ENCODE measurements at regions not wholly inside any gene's neighbourhood (a gene's known extent, or its start where the extent isn't known, plus 50 kb on each side); places are given as distances from the start of the nearest gene placed in this dataset.
"Not testable (repeated sequence)": the region's sequence is repeated elsewhere in the genome, so short reads cannot be mapped to it uniquely, and the experiment has no call there.

DNA sequence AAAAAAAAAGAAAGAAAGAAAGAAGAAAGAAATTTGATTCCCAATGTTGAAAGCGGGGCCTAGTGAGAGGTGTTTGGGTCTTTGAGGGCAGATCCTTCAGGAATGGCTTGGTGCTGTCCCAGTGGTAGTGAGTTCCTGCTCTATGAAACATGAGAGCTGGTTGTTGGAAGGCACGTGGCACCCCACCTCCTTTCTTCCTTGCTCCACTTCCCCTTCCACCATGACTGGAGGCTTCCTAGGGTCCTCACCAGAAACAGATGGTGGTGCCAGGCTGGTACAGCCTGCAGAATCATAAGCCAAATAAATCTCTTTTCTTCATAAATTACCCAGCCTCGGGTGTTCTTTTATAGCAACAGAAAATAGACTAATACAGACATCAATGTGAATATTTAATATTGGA lies 147.3 kb upstream of the KCNJ18 start:
- TF ChIP-seq, protein P1, sequence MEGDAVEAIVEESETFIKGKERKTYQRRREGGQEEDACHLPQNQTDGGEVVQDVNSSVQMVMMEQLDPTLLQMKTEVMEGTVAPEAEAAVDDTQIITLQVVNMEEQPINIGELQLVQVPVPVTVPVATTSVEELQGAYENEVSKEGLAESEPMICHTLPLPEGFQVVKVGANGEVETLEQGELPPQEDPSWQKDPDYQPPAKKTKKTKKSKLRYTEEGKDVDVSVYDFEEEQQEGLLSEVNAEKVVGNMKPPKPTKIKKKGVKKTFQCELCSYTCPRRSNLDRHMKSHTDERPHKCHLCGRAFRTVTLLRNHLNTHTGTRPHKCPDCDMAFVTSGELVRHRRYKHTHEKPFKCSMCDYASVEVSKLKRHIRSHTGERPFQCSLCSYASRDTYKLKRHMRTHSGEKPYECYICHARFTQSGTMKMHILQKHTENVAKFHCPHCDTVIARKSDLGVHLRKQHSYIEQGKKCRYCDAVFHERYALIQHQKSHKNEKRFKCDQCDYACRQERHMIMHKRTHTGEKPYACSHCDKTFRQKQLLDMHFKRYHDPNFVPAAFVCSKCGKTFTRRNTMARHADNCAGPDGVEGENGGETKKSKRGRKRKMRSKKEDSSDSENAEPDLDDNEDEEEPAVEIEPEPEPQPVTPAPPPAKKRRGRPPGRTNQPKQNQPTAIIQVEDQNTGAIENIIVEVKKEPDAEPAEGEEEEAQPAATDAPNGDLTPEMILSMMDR (IDR thresholded peaks at IDR 0.05): no peak
- H3K27ac ChIP-seq: no peak overlapping the region
- peaks cover 0 to 46% (median 3%) of the 10 kb centered on the region in 9 donors for H3K36me3 ChIP-seq
- DNase-seq (no peak), ATAC-seq (no peak)
- no peaks in the 10 kb centered on the region for H3K27me3 ChIP-seq
- intact Hi-C loops (cut with DNase I): no loop called here
- H3K4me3 ChIP-seq: no peak overlapping the region
- H3K9me3 ChIP-seq: no peaks in the 10 kb centered on the region
- WGBS, 2 donors: 88 to 89% methylated on average over 3 of the region's 3 CpGs
- peaks cover 0 to 28% (median 12%) of the 10 kb centered on the region in 9 donors for H3K4me1 ChIP-seq

DNA sequence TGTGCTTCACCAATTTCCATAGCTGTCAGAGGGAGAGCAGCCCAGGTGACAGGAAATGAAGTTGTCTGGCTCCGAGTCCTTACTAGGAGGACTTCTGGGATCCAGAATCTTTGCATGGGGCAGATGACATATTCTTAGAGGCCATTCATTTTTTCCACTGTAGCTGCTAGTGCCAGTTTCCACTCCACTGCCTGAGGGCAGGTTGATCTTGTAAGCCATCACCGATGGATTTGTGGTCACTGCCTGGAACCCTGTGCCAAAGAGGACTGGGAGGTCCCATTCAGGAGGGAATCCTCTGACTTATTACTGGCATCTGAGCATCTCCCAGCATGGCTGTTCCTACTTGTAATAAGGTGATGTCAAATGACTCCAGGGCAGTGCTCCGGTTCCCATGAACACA lies 144.1 kb upstream of the KCNJ18 start:
- Histone ChIP-seq H3K9me3 (no peaks in the 10 kb centered on the region), H3K4me3 (no peak overlapping the region), H3K27me3 (peaks cover 0 to 17% (median 0%) of the 10 kb centered on the region in 7 donors), H3K36me3 (peaks cover 0 to 32% (median 0%) of the 10 kb centered on the region in 9 donors), H3K27ac (no peak overlapping the region), H3K4me1 (peaks cover 0 to 38% (median 25%) of the 10 kb centered on the region in 9 donors)
- DNase-seq: no peak
- ATAC-seq: no peak
- intact Hi-C loops (cut with DNase I): no loop called here
- WGBS, 2 donors: 85 to 95% methylated on average over 3 of the region's 3 CpGs
- TF ChIP-seq, protein P1 (IDR thresholded peaks at IDR 0.05): no peak

DNA sequence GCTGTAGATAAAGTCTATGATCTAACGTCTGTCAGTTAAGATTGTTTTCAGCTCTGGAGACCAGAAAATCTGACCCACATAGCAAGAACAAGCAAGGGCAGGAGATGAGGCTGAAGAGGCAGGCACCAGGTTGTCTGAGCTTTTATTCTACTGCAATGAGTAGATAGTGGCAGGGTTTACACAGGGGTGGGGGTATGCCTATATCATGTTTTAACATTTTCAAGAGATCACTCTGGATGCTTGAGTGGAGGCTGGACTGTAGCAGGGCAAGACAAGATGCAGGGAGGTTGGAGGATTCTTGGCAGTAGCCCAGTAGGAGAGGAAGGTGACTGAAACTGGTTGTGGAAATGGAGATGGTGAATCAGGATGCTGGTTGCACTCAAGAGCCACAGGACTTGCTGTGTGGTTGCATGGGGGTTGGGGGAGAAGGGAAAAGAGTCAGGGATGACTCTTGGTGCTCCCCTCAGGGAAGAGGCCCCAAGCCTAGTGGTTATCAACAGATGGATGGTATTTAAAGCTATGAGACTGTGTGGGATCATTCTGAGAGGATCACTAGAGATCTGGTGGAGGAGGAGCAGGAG lies 143.1 kb upstream of the KCNJ18 start:
- Histone ChIP-seq H3K27me3 (peaks cover 0 to 18% (median 0%) of the 10 kb centered on the region in 7 donors), H3K27ac (no peak overlapping the region), H3K36me3 (peaks cover 0 to 26% (median 0%) of the 10 kb centered on the region in 9 donors), H3K4me3 (no peak overlapping the region), H3K4me1 (peaks cover 0 to 38% (median 25%) of the 10 kb centered on the region in 9 donors), H3K9me3 (peaks cover 0 to 4% (median 0%) of the 10 kb centered on the region in 11 donors)
- ATAC-seq (no peak), DNase-seq (no peak)
- WGBS, 2 donors: 63 to 69% methylated on average over 1 of the region's 1 CpG
- intact Hi-C loops (cut with DNase I): no loop called here
- TF ChIP-seq, protein P1 (IDR thresholded peaks at IDR 0.05): no peak

DNA sequence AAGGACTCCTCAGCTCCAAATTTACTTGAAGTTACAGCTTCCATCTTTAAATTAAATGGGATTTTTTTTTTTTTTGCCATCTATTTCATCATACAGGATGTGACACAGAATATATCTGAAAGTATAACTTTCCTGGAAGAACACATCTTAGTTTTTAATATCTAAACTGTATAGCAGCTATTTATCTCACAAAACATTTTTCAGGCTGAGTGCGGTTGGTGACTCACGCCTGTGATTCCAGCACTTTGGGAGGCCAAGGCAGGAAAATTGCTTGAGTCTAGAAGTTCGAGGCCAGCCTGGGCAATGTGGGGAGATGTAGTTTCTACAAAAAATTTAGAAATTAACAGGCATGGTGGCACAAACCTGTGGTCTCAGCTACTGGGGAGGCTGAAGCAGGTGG lies 142.3 kb upstream of the KCNJ18 start:
- Histone ChIP-seq H3K27me3 (peaks cover 0 to 18% (median 0%) of the 10 kb centered on the region in 7 donors), H3K36me3 (peaks cover 0 to 23% (median 0%) of the 10 kb centered on the region in 9 donors), H3K4me1 (peaks cover 0 to 38% (median 25%) of the 10 kb centered on the region in 9 donors), H3K4me3 (peak overlapping the region in 3 of 10 donors; percentile 64 to 83 (median 73)), H3K9me3 (peaks cover 0 to 13% (median 0%) of the 10 kb centered on the region in 11 donors)
- intact Hi-C loops (cut with DNase I); ATAC-seq; DNase-seq; H3K27ac ChIP-seq: not testable (repeated sequence)
- WGBS, 2 donors: 97 to 99% methylated on average over 3 of the region's 3 CpGs
